ENCODE measurements at regions not wholly inside any gene's neighbourhood (a gene's known extent, or its start where the extent isn't known, plus 50 kb on each side); places are given as distances from the start of the nearest gene placed in this dataset.
"Not testable (repeated sequence)": the region's sequence is repeated elsewhere in the genome, so short reads cannot be mapped to it uniquely, and the experiment has no call there.

DNA sequence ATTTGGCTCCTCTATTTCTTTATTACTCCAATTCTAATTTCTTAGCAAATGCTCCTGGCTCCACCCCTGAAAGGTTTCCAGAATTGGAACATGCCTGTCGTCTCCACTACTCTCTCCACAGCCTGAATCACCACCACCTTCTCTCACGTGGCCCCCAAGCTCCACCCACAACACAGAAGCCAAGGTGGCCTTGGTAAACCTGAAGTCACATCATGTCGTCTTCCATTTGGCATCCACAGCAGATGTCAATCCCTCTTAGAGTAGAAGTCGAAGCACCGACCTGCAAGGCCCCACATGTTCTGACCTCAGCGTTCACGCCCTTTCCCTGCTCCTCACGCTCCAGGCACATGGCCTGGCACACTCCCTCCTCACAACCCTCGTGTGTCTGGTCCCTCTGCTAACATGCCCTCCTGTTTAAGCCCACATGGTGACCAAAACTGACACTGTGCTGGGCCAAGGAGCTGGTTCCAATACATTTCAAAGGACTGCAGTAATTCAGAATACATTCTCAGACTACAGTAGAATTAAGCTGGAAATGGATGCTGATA is 56.3 kb upstream of the GPC1 start:
- no peak for TF ChIP-seq EP300 (IDR thresholded peaks at IDR 0.05)
- peaks cover 7% of the 10 kb centered on the region for H3K4me1 ChIP-seq
- no peaks in the 10 kb centered on the region for H3K36me3 ChIP-seq
- WGBS = 61% methylated on average over 9 of the region's 9 CpGs
- no peaks in the 10 kb centered on the region for H3K9me3 ChIP-seq
- DNase-seq (ENCODE audit: low spot score in 2 of 2) = no peak
- H3K27me3 ChIP-seq = no peaks in the 10 kb centered on the region
- no peak overlapping the region for H3K27ac ChIP-seq
- no peak overlapping the region for H3K4me3 ChIP-seq

DNA sequence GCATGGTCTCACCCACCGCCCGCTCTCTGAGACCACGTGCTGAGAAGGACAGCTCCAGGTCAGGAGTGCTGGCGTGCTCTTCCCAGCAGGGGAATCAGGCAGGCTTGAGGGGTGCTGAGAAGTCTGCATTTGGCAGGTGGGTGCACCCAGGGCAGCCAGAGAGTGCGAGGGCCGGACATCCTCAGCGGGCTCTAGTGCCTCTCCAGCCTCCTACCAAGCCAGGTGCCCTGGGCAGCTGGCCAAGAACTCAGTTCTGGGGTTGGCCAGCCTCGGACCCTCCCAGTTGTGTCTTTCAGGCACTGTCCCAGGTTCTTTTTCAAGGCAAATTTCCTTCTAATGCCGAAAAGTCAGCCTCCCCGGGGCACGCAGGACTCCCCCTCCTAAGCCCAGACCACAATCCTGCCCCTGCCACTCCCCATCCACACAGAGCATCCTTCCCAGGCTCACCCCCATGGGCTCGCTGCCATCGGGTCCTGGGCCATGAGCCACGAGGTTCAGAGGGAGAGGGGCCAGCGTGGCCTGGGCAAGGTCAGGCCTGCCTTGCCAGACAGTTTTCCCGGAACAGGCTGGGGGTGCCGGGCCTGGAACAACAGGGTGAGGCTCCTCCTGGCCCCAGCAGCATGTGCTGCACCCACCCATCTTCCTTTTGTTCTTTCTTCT is 52.2 kb upstream of the GPC1 start:
- H3K4me3 ChIP-seq = no peak overlapping the region
- H3K27ac ChIP-seq = no peak overlapping the region
- H3K36me3 ChIP-seq = no peaks in the 10 kb centered on the region
- DNase-seq (ENCODE audit: low spot score in 2 of 2) = no peak
- no peaks in the 10 kb centered on the region for H3K27me3 ChIP-seq
- 77% methylated on average over 15 of the region's 17 CpGs for WGBS
- TF ChIP-seq CTCF (IDR thresholded peaks at IDR 0.05) (no peak), POLR2AphosphoS5 (IDR thresholded peaks at IDR 0.05) (no peak), EP300 (IDR thresholded peaks at IDR 0.05) (no peak), POLR2A (IDR thresholded peaks at IDR 0.05) (no peak)
- H3K9me3 ChIP-seq = no peaks in the 10 kb centered on the region
- peaks cover 7% of the 10 kb centered on the region for H3K4me1 ChIP-seq

DNA sequence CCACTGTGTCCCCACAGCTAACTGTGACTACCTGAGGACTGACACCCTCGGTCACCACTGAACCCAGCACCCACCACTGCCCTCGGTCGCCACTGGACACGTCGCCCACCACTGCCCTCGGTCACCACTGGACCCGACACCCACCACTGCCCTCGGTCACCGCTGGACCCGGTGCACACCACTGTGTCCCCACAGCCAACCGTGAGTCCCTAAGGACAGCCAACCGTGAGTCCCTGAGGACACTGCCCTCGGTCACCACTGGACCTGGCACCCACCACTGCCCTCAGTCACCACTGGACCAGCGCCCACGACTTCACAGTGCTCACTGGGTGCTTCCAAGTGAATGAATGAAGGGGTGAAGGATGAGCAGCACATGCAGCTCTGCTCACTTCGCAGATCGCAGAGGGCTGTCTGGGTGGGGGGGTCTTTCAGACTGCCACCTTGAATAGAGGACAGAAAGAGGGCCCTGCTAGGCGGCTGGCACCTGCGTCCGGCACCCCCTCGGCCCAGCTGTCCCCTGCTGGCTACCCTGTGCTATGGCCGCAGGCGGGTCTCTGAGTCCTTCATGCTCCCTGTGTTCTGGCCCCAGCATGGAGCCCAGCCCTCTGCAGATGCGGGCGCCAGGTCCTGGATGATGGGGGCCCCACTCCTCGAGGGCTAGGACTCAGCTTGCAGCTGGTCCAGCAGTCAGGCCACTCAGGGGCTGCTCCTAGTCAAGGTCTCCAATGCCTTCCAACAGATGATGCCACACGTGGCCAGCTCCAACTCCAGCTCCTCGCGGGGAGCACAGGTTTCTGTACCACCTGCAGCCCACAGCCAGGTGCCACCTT is 51.4 kb upstream of the GPC1 start:
- H3K4me3 ChIP-seq = no peak overlapping the region
- TF ChIP-seq CTCF (IDR thresholded peaks at IDR 0.05) (no peak), POLR2AphosphoS5 (IDR thresholded peaks at IDR 0.05) (no peak), POLR2A (IDR thresholded peaks at IDR 0.05) (no peak), EP300 (IDR thresholded peaks at IDR 0.05) (no peak)
- WGBS = 95% methylated on average over 24 of the region's 29 CpGs
- H3K9me3 ChIP-seq = no peaks in the 10 kb centered on the region
- H3K36me3 ChIP-seq = no peaks in the 10 kb centered on the region
- no peak for DNase-seq (ENCODE audit: low spot score in 2 of 2)
- peaks cover 7% of the 10 kb centered on the region for H3K4me1 ChIP-seq
- H3K27me3 ChIP-seq = no peaks in the 10 kb centered on the region
- H3K27ac ChIP-seq = no peak overlapping the region

DNA sequence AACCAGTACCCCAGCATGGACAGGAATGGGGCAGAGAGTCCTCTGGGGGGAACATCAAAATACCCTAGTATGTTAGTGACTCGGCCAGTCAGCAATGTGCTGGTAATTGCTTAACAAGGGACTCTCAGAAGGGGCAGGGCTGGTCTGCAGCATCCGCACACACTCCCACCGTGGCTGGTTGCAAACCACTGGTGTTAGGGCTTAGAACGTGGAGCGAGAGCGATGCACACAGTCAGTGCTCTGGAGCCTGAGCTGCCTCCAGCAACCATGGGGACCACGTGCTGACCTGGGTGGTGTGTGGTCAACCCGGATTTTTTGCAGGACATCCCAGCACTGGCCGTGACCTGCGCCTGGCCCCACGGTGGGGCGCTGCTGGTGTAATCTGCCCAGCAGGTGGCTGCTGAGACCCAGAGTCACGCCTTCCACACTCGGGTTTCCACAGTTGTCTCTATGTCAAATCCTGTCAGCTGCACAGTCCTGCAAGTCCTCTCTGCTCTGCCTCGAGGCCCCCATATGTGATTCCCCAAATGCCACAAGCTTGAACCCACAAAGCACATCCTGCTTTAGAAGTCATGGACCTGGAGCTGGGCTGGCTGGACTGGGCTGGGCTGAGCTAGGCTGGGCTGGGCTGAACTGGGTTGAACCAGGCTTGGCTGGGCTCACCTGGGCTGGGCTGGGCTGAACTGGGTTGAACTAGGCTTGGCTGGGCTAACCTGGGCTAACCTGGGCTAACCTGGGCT is 50.6 kb upstream of the GPC1 start:
- Histone ChIP-seq H3K4me3 (no peak overlapping the region), H3K27ac (no peak overlapping the region), H3K9me3 (no peaks in the 10 kb centered on the region), H3K27me3 (no peaks in the 10 kb centered on the region), H3K4me1 (peaks cover 7% of the 10 kb centered on the region), H3K36me3 (no peaks in the 10 kb centered on the region)
- no peak for TF ChIP-seq POLR2AphosphoS5 (IDR thresholded peaks at IDR 0.05)
- TF ChIP-seq EP300 (IDR thresholded peaks at IDR 0.05) = no peak
- no peak for TF ChIP-seq POLR2A (IDR thresholded peaks at IDR 0.05)
- no peak for TF ChIP-seq CTCF (IDR thresholded peaks at IDR 0.05)
- peak in 1 of 2 donors; percentile 29 for DNase-seq (ENCODE audit: low spot score in 2 of 2)
- WGBS = 93% methylated on average over 7 of the region's 15 CpGs

- H3K27ac ChIP-seq, H3K4me1 ChIP-seq, H3K27me3 ChIP-seq, H3K9me3 ChIP-seq, H3K36me3 ChIP-seq, H3K4me3 ChIP-seq: not testable (repeated sequence)
- DNase-seq (ENCODE audit: low spot score in 2 of 2) = peak in 1 of 2 donors; percentile 51
- no CpG with 5 or more reads among the region's 3 CpGs for WGBS
These were observed 49.9 kb upstream of the GPC1 start for GRCh38 chr2:240385451-240386161.

Measured in suprapubic skin (tissue), 4 donors.